NCI-H446 (cell line): ENCODE measurements at regions not wholly inside any gene's neighbourhood (a gene's known extent, or its start where the extent isn't known, plus 50 kb on each side); places are given as distances from the start of the nearest gene placed in this dataset.
A peak's percentile ranks its signal among the peaks of the same experiment; 100 is the strongest.

ENCODE experiments used
- DNase-seq, 2 experiments: peaks; one replicate each; lab custom pipeline; 2025; lab: John Stamatoyannopoulos, UW

GRCh38 chr5:171629221-171629620 is 156.4 kb upstream of the SMIM23 start:
- DNase-seq: no peak

DNA sequence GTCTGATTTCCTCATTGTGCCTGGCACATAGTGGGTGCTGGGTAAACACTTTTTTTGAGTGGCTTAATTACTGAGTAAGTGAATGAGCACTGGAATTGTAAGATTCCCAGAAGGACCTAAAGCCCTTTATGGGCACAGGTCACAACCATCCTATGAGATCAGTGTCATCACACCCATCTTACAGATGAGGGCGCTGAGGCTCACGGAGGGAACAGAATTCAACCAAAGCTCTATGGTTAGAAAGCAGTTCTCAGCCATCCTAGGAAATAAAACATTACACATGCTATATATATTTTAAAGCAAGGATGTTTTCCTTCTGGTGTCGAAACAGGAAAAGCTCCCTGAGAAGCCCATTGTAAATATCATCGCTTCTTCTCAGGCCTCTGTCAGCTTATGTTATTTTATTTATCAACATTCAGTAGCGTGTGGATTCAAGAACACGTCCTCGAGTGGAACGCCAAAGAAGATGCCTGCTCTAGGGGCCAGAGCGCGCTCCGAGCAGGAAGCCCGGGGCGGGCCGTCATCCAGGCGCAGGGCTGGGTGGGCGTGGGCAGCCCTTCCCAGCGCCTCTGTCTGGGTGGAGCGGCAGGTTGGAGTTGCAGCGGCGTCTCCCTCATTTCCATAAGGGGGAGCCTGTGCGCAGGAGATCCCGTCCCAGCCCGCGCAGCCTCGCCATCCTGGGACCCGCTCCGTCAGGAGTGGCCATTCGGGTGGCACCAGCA is 155.8 kb upstream of the SMIM23 start:
- no peak for DNase-seq

DNA sequence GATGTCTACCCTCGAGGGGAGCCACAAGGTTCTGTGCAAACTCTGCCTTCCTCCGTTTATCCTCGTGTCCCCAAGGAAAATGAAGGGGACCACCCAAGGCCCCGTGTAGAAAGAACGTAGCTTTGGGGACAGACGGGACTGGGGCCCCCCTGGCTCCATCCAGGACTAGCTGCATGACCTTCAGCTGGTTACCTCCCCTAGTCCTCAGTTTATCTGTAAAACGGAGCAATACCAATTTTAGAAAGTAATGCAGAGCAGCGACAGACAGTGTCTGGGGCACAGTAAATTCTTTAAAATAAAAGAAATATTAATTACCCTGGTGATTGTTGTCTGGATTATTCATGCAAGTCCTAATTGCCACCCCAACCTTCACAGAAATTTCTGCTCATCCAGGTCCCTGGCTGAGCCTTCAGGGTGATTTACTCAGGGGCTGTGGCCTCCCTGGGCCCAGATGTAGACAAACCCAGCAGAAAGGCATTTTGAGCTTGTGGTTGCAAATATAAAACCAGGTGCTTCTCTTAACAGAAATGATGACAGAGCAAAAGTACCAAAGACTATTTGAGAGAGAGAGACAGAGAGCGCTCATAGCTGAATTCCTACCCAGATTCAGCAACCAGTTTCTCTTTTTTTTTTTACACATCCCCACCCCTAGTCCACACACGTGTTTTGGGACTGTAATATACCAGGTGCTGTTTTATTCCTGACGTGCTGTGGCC is 155.1 kb upstream of the SMIM23 start:
- no peak for DNase-seq

- no peak for DNase-seq
Measured at GRCh38 chr5:171632616-171633015, 153.0 kb upstream of the SMIM23 start.

- DNase-seq: no peak
Measured at GRCh38 chr5:171633776-171634470, 151.7 kb upstream of the SMIM23 start.

GRCh38 chr5:171634511-171634910 is 151.1 kb upstream of the SMIM23 start:
- DNase-seq: no peak

DNA sequence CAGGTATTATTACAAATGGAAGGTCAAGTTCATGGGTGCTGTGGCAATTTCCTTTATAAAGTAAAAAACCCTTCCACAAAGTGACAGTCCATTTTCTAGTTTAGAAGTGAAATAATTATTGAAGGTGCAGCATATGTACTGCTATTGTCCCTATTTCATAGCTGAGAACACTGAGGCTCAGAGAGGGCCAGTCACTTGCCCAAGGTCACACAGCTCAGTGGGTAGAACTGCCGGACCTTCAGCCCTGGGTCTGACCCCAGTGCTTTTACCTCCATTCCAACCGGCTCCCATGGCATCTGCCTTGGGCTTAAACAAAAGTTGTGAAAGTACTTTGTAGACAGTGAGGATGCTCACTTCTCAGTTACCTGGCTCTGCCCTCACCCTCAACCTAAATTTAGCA is 150.6 kb upstream of the SMIM23 start:
- DNase-seq: no peak

DNA sequence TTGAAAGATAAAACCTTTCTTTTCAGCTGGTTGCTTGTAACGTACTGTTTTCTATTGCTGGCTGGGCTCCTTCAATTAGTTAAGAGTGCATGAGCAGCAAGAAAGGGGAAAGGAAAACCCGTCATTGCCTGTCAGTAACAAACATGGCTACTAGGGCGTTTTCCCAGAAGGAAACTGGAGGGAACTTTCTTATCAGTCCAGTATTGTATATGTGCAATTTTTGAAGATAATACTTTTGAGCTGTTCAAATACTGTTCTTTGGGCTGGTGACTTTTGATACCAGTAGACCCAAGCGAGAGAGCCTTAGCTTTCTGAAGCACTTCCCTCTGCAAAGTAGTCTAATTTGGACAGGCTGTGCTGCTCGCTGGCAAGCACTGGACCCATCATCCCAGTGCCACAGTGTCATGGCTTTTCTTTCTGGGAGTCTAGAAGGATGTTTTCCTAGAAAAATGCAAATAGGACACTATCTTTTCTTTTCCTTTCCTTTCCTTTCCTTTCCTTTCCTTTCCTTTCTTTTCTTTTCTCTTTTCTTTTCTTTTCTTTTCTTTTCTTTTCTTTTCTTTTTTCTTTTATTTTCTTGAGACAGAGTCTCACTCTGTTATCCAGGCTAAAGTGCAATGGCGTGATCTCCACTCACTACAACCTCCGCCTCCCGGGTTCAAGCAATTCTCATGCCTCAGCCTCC is 149.9 kb upstream of the SMIM23 start:
- DNase-seq: no peak

DNA sequence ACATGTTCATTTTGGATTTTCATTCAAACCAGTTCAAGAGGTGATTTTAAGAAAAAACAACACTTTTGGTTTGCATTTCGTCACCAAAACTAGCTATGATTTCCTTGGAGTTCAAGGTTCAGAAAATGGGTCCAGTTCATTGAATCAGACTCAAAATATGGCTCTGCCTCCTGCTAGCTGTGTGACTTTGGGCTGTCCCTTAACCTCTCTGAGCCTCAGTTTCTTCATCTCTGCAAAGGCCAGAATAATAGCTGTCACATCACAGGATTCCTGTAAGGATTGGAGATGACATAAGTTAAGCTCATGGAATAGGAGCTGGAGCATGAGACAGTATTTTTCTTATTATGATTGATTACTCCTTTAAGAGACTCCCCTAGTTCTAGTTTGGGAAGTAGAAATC is 147.8 kb upstream of the SMIM23 start:
- DNase-seq: no peak

GRCh38 chr5:171639205-171639621 is 146.4 kb upstream of the SMIM23 start:
- no peak for DNase-seq

DNA sequence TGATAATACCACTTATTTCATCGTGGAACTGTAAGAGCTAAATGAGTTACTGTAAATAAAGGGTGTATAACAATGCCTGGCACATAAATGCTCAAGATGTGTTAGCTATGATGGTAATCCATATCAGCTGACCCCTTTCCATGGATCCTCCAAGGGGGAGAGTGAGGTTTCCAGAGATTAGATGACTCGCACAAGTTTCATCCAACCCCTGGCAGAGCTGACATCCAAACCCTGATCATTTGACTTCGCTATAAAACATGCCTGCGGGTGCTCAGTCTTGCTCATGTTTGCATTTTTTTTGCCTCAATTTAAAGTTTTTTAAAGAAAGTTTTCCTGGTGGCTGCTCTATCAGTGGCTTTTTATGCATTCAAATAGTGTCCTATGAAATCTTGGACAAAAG is 145.7 kb upstream of the SMIM23 start:
- no peak for DNase-seq

DNA sequence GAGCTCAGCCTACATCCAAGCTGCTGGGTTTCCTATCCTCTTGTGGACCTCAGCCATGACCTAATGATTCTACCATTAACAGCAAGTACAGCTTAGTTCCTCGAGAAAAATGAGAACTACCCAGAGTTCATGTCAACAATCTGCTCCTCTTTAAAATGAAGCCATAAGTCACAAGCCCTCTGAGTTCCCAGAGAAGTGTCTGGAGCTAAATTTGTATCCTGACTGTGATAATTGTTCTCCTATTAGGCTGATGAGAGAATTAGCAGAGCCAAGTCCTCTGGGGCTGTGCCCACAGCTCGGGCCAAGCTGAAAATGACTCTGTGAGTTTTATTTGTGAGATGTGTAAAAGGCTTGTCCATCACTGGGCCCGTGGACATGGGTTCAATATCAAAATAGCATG is 145.1 kb upstream of the SMIM23 start:
- peak in 1 of 2 experiments; percentile 29 for DNase-seq

DNA sequence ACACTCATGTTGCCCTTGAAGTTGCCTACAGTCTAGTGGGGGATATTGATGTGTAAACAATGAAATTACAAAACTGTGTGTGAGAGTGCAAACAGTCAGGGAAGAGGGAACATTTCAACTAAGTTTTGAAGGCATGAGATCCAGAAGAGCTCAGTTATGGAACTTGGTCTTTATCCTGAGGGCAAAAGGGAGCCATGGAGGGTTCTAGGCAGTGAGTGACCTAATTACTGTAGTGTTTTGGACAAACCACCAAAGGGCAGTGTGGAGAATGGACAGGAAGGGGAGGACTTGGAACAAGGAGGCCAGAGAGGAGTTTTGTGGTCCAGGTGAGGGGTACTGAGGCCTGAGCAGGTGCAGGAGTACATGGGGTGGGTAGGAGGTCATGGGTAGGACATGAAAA is 143.7 kb upstream of the SMIM23 start:
- no peak for DNase-seq

- no peak for DNase-seq
Measured at GRCh38 chr5:171642894-171643293, 142.7 kb upstream of the SMIM23 start.

DNA sequence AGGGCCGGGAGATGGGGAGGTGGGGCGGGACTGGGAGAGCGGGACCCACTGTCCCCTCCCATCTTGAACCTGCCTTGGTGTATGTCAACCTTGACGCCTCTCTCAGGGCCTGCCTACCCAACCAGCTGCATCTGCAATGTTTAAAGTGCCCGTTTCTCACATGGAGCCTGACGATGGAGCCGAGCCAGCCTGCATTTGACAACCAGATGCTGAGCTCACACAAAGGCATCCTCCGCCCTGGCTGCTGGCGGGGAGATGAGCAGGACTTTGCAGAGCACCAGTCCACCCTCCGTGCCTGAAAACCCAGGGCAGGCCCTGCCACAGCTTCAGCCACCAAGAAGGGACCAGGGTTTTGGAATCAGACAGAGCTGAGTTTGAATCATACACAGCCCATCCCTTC is 141.1 kb upstream of the SMIM23 start:
- DNase-seq: peak in 1 of 2 experiments; percentile 43

DNA sequence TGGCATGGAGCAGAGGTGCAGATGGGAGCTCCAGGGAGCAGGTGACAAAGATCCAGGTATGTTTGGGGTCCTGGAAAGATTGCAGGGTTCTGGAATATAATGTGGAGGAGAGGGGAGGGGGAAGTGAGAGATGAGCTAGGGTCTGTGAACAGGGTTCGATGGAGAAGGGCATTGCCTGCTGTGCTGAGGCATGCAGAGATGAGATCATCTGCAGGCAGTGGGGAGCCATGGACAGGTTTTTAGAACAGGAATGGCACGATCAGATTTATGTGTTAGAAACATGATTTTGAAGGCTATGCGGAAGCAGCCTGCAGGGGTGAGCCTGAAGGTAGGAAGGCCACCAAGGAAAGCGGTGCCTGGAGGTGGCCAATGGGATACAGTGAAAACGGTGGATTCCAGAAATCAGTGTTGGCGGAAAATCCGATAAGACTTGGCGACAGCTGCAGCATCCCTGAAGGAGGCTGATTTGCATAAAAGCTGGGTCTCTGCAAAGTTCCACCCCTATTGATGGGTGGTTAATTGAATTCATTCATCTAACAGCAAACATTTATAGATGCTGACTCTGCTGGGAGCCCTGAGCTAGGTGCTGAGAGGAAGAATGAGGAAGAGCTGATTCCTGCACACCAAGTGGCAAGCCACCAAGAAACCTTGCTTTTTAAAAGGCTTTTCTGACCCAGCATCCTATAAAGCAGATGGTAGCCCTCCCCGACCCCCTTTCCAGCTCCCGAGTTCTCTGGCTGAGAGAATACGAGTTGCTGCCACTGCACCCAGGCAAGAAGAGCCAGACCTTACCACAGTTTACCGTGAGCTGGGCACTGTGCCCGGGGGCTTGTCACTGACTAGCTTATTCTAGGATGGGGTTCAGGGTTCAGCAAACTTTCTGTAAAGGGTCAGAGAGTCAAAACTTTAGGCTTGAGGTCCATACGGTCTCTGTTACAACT is 139.2 kb upstream of the SMIM23 start:
- DNase-seq: peak in 1 of 2 experiments; percentile 50

DNA sequence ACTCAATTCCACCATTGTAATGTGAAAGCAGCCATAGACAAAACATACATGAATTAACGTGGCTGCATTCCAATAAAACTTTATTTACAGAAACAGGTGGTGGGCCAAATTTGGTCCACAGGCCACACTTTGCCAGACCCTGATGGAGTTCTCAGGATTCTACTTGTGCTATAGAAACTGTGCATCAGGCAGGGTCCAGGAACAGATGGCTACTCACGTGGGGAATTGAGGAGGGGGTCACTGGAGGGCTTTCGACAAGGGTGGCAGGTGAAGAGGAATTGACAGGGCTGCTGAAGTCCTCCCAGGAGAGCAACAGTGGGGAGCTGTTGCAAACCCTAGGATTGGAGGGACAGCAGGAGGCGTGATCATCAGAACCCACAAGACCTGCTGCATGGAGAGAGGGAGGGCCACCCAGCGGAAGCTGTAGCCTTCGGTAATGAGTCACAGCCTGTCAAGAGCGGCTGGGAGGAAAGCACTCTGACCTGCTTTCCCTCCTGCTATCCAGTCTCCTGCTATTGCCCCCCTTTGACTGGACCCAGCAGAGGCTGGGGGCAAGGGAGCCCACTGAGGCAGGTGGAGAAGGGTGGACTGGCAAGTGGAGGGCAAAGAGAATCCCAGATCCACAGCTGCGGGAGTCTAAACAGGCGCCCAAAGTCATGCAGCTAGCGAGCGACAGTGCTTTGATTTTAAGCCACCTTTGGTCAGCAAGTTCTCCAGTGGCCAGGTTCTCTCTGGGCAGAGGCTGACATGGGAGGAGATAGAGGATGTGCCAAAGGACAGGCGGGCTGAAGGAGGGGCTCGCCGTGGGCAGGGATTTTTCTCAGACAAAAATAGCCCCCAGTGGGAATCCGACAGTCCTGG is 138.3 kb upstream of the SMIM23 start:
- DNase-seq: peak in 1 of 2 experiments; percentile 53

DNA sequence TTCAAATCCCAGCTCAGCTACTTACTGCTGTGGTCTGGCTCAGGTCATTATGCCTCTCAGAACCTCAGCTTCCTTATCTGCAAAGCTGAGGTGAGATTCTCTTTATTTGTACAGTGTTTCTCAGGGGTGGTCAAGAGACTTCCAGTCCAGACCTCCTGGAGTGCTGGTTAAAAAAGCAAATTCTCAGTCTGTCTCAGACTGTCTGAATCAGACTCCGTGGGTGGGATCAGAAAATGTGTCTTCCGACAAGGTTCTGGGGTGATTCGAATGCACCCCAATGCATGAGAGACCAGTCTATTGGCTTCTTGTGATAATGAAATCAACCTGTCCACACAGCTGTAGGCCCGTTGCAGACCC is 137.7 kb upstream of the SMIM23 start:
- DNase-seq: no peak

DNA sequence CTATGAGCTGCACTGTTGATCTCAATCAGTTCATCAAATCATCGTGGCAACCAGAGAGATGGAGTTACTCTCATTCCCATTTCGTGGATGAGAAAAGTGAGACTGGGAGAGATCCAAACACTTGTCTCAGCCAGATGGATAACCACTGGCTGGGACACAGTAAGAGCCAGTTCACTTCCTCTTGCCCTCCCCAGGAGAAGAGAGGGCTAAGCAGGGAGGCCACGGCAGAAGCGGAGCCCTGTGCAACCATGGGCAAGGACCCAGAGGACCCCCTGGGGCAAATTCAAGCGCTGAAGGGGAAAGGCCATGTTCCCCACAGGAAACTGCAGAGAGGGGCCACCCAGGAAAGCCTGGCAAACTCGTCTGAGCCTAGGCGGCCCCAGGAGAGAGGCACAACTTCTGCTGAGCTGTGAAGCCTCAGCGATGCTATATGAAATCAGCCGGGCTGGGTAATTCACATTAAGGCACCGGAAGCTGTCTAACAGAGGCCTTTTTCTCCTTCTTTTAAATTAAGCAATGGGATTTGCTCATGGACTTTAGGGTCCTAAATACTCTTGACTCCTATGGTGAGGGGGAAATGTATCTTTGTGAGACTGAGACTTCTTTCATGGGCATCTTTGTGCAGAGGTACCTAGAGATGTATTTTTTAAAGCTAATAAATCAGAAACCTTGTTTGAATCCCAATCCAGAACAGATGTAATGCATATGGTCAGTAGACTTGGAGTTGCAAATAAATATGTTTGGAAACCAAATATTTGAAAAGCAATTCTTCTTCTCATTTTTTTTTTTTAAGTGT is 137.1 kb upstream of the SMIM23 start:
- no peak for DNase-seq

- DNase-seq: no peak
Measured at GRCh38 chr5:171649075-171649401, 136.6 kb upstream of the SMIM23 start.
